ENCODE measurements at regions not wholly inside any gene's neighbourhood (a gene's known extent, or its start where the extent isn't known, plus 50 kb on each side); places are given as distances from the start of the nearest gene placed in this dataset.

- peak; percentile 39 for DNase-seq
- no peaks in the 10 kb centered on the region for H3K27me3 ChIP-seq (ENCODE audit: control insufficient read depth, insufficient read depth, low read length)
- no peaks in the 10 kb centered on the region for H3K36me3 ChIP-seq (replicated peaks; ENCODE audit: control insufficient read depth, insufficient read depth, low read length)
- no peak overlapping the region for H3K4me3 ChIP-seq (ENCODE audit: insufficient read depth, low read depth, low read length)
Observed at GRCh38 chr11:70735976-70736375, 337.6 kb downstream of the CTTN start.

DNA sequence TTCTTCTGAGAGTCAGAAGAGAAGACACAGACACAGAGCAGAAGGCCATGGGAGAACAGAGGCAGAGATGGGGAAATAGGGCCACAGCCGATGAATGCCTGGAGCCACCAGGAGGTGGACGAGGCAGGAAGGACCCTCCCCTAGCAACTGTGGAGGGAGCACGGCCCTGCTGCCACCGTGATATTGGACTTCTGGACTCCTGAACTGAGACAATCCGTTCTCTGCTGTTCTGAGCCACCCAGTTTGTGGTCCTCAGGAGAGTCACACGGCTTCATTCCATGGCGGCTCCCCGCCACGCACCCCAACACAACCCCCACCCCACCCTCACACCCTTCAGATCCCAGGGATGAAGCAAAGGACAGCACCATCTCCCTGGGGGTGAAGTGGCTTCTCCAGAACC, 338.1 kb downstream of the CTTN start:
- peak; percentile 23 for DNase-seq
- Histone ChIP-seq H3K4me3 (ENCODE audit: insufficient read depth, low read depth, low read length) (no peak overlapping the region), H3K36me3 (replicated peaks; ENCODE audit: control insufficient read depth, insufficient read depth, low read length) (no peaks in the 10 kb centered on the region), H3K27me3 (ENCODE audit: control insufficient read depth, insufficient read depth, low read length) (no peaks in the 10 kb centered on the region)

GRCh38 chr11:70736937-70737640, 338.8 kb downstream of the CTTN start:
- Histone ChIP-seq H3K27me3 (ENCODE audit: control insufficient read depth, insufficient read depth, low read length) (no peaks in the 10 kb centered on the region), H3K36me3 (replicated peaks; ENCODE audit: control insufficient read depth, insufficient read depth, low read length) (no peaks in the 10 kb centered on the region), H3K4me3 (ENCODE audit: insufficient read depth, low read depth, low read length) (no peak overlapping the region)
- peak; percentile 31 for DNase-seq

GRCh38 chr11:70737816-70738630, 339.7 kb downstream of the CTTN start:
- Histone ChIP-seq H3K4me3 (ENCODE audit: insufficient read depth, low read depth, low read length) (no peak overlapping the region), H3K27me3 (ENCODE audit: control insufficient read depth, insufficient read depth, low read length) (no peaks in the 10 kb centered on the region), H3K36me3 (replicated peaks; ENCODE audit: control insufficient read depth, insufficient read depth, low read length) (no peaks in the 10 kb centered on the region)
- peak; percentile 30 for DNase-seq

DNA sequence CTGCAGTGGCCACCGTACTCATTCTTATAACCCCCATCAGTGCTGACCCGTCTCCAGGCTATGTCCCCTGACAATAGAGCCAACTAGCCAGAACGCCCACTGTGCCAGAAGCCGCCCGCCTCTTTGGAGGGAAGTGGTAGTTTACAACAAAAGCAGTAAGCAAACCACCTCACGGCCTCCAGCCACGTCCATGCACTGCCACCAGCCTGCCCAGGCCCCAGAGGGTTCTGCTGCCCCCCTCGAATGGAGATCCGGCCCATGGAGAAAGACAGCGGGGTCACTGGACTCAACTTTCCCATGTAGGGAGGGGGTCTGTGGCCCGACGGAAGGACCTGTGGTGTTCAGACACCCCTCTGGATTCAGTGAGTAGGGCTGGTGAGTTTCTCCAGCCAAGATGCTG, 340.3 kb downstream of the CTTN start:
- Histone ChIP-seq H3K4me3 (ENCODE audit: insufficient read depth, low read depth, low read length) (no peak overlapping the region), H3K36me3 (replicated peaks; ENCODE audit: control insufficient read depth, insufficient read depth, low read length) (no peaks in the 10 kb centered on the region), H3K27me3 (ENCODE audit: control insufficient read depth, insufficient read depth, low read length) (no peaks in the 10 kb centered on the region)
- DNase-seq: peak; percentile 33

GRCh38 chr11:70739091-70739490, 340.8 kb downstream of the CTTN start:
- H3K27me3 ChIP-seq (ENCODE audit: control insufficient read depth, insufficient read depth, low read length): no peaks in the 10 kb centered on the region
- no peak overlapping the region for H3K4me3 ChIP-seq (ENCODE audit: insufficient read depth, low read depth, low read length)
- no peaks in the 10 kb centered on the region for H3K36me3 ChIP-seq (replicated peaks; ENCODE audit: control insufficient read depth, insufficient read depth, low read length)
- no peak for DNase-seq

- DNase-seq: no peak
Observed at GRCh38 chr11:70739811-70740487, 341.6 kb downstream of the CTTN start.

DNA sequence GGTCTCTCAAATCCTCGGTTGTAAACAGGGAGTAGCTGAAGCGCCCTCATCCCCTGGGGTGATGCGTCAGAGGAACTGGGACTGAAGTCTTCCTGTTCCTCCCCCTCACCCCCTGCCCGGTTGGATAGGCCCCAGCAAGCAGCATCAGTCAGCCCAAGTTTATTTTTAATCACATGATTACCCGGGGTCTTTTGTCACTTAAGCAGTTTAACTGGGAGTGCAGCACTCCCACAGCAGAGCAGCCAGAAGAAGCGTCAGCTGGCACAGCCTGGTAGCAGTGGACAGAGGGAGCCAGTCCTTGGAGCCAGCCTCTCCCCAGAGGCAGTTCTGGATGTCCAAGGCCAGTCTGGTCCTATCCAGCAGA, 342.1 kb downstream of the CTTN start:
- Histone ChIP-seq H3K27me3 (ENCODE audit: control insufficient read depth, insufficient read depth, low read length) (no peaks in the 10 kb centered on the region), H3K4me3 (ENCODE audit: insufficient read depth, low read depth, low read length) (no peak overlapping the region), H3K36me3 (replicated peaks; ENCODE audit: control insufficient read depth, insufficient read depth, low read length) (no peaks in the 10 kb centered on the region)
- DNase-seq: no peak

More at GRCh38 chr11:70739811-70740487, 341.6 kb downstream of the CTTN start:
- Histone ChIP-seq H3K36me3 (replicated peaks; ENCODE audit: control insufficient read depth, insufficient read depth, low read length) (no peaks in the 10 kb centered on the region), H3K4me3 (ENCODE audit: insufficient read depth, low read depth, low read length) (no peak overlapping the region), H3K27me3 (ENCODE audit: control insufficient read depth, insufficient read depth, low read length) (no peaks in the 10 kb centered on the region)

- H3K36me3 ChIP-seq (replicated peaks; ENCODE audit: control insufficient read depth, insufficient read depth, low read length): no peaks in the 10 kb centered on the region
- no peak for DNase-seq
Observed at GRCh38 chr11:70741085-70741484, 342.8 kb downstream of the CTTN start.

DNA sequence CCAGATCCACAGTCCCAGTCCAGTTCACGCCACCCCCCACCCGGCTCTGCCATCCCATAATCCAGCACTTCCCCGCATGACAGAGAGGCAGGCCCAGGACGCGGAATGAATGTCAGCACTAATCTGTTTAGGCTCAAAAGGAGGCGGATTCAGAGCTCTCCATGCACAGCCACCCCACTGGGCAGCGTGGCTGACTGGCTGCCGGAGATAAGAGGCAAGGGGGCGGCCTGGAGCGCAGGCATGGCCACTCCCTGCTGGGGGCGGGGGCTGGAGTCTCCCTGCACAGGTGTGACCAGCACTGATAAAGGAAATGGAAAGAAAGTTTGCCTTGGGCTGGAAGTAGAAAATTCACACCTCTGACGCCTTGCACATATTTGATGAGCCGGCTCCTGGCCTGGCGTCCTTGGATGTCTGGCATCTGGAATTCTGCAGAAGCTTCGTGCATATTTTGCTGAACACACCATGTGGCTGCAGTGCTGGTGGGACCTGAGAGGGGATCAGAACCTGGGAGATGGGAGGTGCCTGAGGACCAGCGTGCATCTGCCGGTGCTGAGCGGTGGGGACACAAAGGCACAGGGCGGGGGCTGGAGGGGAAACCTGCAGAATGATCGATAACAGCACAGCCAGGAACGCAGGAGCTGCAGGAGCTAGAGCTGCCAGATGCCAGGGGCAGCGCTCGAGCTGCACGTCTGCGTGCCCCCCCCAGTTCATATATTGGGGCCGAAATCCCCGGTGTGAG, 344.4 kb downstream of the CTTN start:
- Histone ChIP-seq H3K36me3 (replicated peaks; ENCODE audit: control insufficient read depth, insufficient read depth, low read length) (no peaks in the 10 kb centered on the region), H3K27me3 (ENCODE audit: control insufficient read depth, insufficient read depth, low read length) (no peaks in the 10 kb centered on the region), H3K4me3 (ENCODE audit: insufficient read depth, low read depth, low read length) (no peak overlapping the region)
- peak; percentile 95 for DNase-seq

More at GRCh38 chr11:70741085-70741484, 342.8 kb downstream of the CTTN start:
- Histone ChIP-seq H3K27me3 (ENCODE audit: control insufficient read depth, insufficient read depth, low read length) (no peaks in the 10 kb centered on the region), H3K4me3 (ENCODE audit: insufficient read depth, low read depth, low read length) (no peak overlapping the region)

DNA sequence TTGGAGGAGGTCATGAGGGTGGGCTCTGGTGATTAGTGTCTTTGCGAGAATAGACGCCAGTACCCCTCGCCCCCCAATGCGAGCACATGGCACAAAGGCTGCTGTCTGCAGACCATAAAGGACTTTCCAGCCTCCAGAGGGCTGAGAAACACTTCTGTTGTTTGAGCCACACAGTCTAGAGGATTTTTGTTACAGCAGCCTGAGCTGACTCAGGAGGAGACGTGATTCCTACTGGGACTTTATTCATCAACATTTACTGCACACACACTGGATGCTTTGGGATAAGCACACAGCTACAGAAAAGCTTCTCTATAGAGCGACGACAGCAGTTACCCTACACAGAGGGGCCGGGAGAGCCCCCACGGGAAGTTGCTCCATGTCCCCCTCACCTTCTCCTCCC, 345.0 kb downstream of the CTTN start:
- H3K36me3 ChIP-seq (replicated peaks; ENCODE audit: control insufficient read depth, insufficient read depth, low read length): no peaks in the 10 kb centered on the region
- H3K4me3 ChIP-seq (ENCODE audit: insufficient read depth, low read depth, low read length): no peak overlapping the region
- no peak for DNase-seq
- no peaks in the 10 kb centered on the region for H3K27me3 ChIP-seq (ENCODE audit: control insufficient read depth, insufficient read depth, low read length)

DNA sequence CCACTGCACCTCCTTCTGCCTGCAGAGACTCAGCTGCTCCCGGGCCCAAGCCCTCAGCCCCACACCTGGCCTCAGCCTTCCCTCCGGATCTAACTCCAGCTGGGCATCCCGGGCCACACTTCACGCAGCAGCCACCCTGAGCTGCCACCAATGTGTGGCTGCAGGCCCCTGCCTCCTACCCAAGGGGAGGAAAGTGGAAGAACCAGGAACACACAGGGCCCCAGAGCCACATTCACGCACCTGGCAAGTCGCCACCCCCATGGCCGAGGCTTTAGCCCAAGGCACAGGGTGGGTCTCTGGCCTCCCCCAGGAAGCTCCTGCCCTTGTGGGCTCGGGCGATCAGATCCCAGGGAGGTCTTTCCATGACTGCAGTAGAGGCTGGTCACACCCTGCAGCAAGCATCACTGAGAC, 345.6 kb downstream of the CTTN start:
- no peaks in the 10 kb centered on the region for H3K36me3 ChIP-seq (replicated peaks; ENCODE audit: control insufficient read depth, insufficient read depth, low read length)
- DNase-seq: no peak
- H3K4me3 ChIP-seq (ENCODE audit: insufficient read depth, low read depth, low read length): no peak overlapping the region
- H3K27me3 ChIP-seq (ENCODE audit: control insufficient read depth, insufficient read depth, low read length): no peaks in the 10 kb centered on the region

DNA sequence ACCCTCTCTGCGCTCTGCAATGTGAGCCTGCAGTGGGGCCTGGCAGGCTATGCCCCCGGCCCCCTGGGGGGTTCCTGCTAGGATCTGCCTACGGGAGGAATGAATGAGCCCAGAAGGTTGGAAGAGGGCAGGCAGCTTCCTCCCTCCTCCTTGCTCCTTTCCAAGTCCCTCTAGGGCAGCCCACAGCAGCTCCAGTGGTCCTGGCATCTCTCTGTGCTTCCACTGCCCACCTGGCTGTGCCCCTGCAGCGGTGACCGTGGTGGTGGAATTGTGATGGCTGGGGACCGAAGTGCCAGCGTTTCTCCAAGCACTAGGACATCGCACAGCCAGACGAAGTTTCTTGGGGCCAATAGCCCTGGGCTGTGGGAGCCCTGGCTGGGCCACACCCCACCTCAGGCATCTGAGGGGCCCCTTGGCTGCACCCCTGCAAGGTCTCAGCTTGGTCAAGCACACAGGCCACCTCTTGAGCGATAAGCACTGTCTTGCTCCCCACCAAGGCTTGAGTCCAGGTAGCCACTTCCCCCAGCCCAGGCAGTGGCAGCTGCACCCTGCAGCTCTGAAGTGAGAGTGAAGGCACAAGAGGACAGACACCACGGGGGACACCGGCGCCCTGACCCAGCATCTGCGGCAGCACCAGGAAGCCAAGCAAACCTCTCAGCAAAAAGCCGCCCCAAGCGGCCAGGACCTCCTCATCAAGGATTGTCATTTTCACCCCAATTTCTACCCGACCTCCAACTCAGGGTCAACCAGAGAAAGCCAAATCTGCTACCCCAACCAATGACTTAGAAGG, 346.3 kb downstream of the CTTN start:
- H3K4me3 ChIP-seq (ENCODE audit: insufficient read depth, low read depth, low read length): no peak overlapping the region
- no peak for DNase-seq
- H3K36me3 ChIP-seq (replicated peaks; ENCODE audit: control insufficient read depth, insufficient read depth, low read length): no peaks in the 10 kb centered on the region
- no peaks in the 10 kb centered on the region for H3K27me3 ChIP-seq (ENCODE audit: control insufficient read depth, insufficient read depth, low read length)

DNA sequence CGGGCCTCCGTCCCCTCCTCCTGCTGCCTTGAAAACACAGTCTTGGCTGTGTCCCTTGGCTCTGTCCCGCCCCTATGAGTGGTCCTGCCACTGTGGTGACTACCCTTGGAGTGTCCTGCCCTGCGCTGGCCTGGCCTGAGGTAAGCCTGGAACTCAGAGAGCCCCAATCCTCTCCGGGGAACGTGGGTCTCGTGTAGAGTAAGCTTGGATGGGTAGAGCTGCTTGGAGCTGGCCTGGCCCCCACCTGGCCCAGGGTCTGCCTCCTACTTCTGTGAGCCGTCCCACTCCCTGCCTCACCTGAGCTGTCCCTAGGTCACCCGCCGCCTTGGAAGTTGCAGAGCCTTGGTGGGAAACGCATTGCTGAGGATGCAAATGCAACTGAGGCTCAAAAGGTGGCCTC, 347.1 kb downstream of the CTTN start:
- no peaks in the 10 kb centered on the region for H3K36me3 ChIP-seq (replicated peaks; ENCODE audit: control insufficient read depth, insufficient read depth, low read length)
- DNase-seq: no peak
- no peaks in the 10 kb centered on the region for H3K27me3 ChIP-seq (ENCODE audit: control insufficient read depth, insufficient read depth, low read length)
- no peak overlapping the region for H3K4me3 ChIP-seq (ENCODE audit: insufficient read depth, low read depth, low read length)

All from H7 (cell line).